Stomach (tissue), 4 donors: ENCODE measurements at regions not wholly inside any gene's neighbourhood (a gene's known extent, or its start where the extent isn't known, plus 50 kb on each side); places are given as distances from the start of the nearest gene placed in this dataset.

Experiments used
- POLR2A ChIP-seq, 4 donors: fragments of 450-650 bp; IDR thresholded peaks; one replicate each; pipeline ENCODE4 v1.6.1; 2016; ENCODE audit warnings: antibody characterized with exemption in 4 of 4, control low read depth in 2 of 4, mild to moderate bottlenecking in 1 of 4, moderate library complexity in 1 of 4
- POLR2AphosphoS5 ChIP-seq, 3 donors: sonication (generic); formaldehyde crosslinking; IDR thresholded peaks; one replicate each; pipeline ENCODE4 v1.6.1; 2016; ENCODE audit warnings: antibody characterized with exemption in 3 of 3

DNA sequence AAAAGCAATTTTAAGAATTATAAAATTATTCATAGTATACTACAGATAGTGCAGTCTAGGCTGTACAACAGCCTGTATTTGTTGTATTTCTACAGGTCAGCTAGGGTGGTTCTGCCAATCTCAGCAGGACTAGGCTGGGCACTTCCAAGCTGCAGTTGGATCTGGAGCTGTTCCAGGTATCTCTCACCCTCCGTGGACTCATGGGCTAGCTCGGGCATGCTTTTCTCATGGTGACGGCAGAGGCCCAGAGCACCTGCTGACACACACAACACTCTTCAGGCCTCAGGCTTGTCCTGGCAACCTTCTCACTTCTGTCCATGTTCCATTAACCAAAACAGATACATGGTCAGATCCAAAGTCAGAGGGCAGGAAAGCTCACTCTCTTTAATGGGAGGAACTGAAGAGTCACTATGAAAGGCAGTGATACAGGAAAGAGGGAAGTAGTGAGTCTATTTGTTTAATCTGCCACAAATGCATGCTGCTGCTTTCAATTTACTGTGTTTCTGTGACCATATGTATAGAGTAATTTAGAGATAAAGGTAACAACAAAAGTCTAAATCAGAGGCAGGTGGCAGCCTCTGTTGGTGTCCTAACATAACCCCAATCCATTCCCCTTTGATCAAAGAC lies 462.4 kb upstream of the ACVR2A start:
- TF ChIP-seq POLR2AphosphoS5 (IDR thresholded peaks at IDR 0.05) = no peak
- TF ChIP-seq POLR2A (IDR thresholded peaks at IDR 0.05) = no peak
